Peyer's patch (tissue), 4 donors: ENCODE measurements at regions not wholly inside any gene's neighbourhood (a gene's known extent, or its start where the extent isn't known, plus 50 kb on each side); places are given as distances from the start of the nearest gene placed in this dataset.

ENCODE experiments used
- POLR2A ChIP-seq, 2 donors: fragments of 450-650 bp; IDR thresholded peaks; one replicate each; pipeline ENCODE4 v1.5.1; 2017; ENCODE audit warnings: antibody characterized with exemption in 2 of 2, mild to moderate bottlenecking in 2 of 2, moderate library complexity in 2 of 2
- TF ChIP-seq, protein P1 (sequence below), 6 experiments: fragments of 450-650 bp in 4 of 6; fragments of 200-600 bp in 2 of 6; sonication (generic) in 1 of 6; IDR thresholded peaks; one replicate each; pipeline ENCODE4 v1.5.1; 2017 to 2019; ENCODE audit warnings: antibody characterized with exemption in 6 of 6, mild to moderate bottlenecking in 3 of 6, moderate library complexity in 1 of 6

DNA sequence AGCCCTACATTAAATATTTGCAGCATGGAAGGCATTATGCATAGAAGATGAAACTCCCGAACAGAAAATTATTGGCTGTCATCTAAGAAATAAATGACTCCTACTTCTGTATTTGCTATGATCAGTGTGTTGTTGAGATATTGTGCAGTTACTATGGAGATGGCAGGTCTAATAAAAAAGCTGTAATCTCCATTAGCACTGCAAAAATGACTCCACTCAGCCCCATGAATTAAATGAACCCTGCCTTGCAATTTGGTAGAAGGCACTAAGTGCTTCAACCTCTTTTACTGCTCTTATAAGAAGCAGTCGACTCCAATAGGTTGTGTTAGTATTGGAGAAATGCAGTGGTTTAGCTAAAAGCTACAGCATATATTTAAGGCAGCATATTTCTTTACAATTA is 290.0 kb upstream of the PHYHIPL start:
- TF ChIP-seq, protein P1, sequence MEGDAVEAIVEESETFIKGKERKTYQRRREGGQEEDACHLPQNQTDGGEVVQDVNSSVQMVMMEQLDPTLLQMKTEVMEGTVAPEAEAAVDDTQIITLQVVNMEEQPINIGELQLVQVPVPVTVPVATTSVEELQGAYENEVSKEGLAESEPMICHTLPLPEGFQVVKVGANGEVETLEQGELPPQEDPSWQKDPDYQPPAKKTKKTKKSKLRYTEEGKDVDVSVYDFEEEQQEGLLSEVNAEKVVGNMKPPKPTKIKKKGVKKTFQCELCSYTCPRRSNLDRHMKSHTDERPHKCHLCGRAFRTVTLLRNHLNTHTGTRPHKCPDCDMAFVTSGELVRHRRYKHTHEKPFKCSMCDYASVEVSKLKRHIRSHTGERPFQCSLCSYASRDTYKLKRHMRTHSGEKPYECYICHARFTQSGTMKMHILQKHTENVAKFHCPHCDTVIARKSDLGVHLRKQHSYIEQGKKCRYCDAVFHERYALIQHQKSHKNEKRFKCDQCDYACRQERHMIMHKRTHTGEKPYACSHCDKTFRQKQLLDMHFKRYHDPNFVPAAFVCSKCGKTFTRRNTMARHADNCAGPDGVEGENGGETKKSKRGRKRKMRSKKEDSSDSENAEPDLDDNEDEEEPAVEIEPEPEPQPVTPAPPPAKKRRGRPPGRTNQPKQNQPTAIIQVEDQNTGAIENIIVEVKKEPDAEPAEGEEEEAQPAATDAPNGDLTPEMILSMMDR (IDR thresholded peaks at IDR 0.05), result no peak
- TF ChIP-seq POLR2A (IDR thresholded peaks at IDR 0.05), result no peak
